Hematopoietic multipotent progenitor cell (in vitro differentiated cells): ENCODE measurements at regions not wholly inside any gene's neighbourhood (a gene's known extent, or its start where the extent isn't known, plus 50 kb on each side); places are given as distances from the start of the nearest gene placed in this dataset. TPM values are rescaled to one million over a fixed set of nuclear protein-coding genes. Genes with fewer than 3 reads are reported as not detected.
"Not testable (repeated sequence)": the region's sequence is repeated elsewhere in the genome, so short reads cannot be mapped to it uniquely, and the experiment has no call there.

ENCODE experiments used
- DNase-seq, 3 donors: peaks; one replicate each; pipeline ENCODE4 v3.0.0-alpha.2; 2011 to 2015; ENCODE audit warnings: low read depth in 2 of 3, low spot score in 2 of 3
- small RNA-seq: library from RNA; depleted of rRNA; stranded (forward); fragments of <200 nt; gene quantifications from one replicate; pipeline ENCODE3, GENCODE V24; 2012

DNA sequence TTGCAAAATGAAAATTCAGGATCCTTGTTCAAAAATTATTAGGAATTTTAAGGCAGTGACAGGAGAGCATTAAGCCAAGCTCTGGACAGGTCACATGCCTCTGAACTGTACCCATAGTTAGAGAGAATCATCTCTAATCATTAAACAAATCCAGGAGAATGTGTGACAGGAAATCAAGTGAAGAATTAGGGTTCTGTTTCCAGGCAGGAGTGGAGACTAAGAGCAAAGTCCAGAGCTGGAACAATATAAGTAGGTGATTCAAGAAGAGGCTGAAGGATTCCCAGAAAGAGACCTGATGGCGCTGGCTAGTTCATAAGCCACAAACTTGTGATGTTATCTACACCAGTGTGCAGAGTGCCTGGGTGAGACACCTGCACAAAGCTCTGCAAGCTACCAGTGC is 104.6 kb upstream of the PRKG2 start:
- no peak for DNase-seq

DNA sequence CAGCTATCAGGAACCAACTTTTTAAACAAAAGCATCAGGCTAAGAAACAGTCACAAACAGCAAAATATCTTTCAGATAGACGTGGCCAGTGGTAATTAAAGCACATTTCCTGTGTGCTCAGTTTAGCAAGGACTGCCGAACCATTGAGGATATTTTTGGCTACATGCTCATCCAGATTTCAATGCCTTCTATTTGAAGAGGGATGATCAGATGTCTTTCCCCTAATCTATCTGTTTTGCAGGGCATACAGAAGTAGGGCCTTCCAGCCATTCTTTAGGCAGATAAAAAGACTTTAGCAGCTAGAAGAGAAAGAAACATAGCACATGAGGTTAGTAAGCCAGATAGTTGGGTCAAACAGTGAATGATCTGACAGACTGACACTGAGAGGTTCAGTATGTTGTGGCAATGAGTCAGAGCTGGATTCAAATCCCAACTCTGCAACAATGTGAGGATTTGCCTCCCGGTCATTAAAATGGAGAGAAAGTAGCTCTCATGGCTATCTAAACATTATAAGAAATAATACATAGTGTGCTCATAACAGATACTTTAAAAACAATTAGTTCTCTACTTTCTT is 100.0 kb upstream of the PRKG2 start:
- no peak for DNase-seq

DNA sequence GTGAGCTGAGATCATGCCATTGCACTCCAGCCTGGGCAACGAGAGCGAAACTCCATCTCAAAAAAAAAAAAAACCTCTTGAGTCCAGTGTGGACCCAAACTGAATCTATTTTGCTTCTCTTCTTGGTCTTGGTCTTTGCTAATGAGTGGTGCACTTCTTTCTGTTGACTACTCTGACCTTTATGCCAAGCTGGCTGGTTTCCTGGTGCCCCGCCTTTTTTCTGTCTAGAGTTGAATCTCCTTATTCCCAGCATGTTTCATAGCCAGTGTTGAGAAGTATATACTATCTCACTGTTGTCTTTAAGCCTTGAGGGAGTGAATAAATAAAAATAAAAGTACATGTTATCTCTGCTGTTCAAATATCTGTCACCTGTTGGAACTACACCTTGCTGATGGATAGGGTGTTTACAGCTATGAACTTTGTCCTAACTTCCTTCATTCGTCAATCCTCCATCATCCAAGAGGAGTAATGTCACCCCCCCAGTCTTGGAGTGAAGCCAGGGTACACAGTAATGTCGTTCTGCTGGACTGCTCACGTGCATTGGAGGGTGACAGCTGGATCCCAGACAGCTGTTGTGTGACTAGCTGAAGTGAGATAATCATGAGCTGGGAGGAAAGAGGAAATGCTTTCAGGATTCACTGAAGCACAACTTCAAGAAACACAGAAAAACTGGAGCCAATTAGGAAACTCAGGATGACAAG is 99.3 kb upstream of the PRKG2 start:
- peak in 1 of 3 donors; percentile 40 for DNase-seq

DNA sequence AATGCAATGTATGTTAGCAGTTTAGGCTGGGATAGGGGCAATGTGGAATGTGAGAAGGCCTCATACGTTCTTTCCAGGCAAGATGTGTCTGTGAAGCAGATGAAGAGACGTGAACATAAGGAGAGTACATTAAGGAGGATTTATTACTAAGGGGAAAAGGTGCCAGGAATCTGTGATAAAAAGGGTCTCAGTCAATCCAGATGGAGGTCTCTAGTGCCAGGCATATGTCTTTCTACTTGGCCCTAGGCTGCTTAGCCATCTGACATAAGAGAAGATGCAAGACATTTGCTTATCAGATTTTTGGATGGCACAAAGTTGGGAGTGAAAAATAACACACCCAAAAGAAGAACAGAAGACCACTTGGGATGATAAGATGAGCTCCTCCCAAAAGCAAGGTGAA is 93.0 kb upstream of the PRKG2 start:
- DNase-seq = no peak

DNA sequence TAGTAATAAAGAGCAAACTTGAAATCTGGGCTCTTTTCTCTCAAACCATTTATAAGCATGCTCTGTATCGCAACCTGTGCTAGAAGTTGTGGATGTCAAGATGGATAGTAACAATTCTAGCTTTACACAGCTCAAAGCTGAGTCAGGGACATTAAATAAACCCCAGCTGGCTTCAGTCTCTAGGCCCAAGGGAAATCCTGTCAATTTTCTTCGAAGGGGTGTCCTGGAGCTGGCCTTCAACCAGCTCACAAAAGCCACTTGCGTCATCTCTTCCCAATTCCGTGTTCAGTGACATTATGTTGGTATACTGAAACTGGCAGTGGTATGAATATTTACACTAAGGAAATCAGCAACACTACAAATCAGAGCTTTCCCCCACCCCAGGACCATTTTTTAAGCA is 89.8 kb upstream of the PRKG2 start:
- no peak for DNase-seq

DNA sequence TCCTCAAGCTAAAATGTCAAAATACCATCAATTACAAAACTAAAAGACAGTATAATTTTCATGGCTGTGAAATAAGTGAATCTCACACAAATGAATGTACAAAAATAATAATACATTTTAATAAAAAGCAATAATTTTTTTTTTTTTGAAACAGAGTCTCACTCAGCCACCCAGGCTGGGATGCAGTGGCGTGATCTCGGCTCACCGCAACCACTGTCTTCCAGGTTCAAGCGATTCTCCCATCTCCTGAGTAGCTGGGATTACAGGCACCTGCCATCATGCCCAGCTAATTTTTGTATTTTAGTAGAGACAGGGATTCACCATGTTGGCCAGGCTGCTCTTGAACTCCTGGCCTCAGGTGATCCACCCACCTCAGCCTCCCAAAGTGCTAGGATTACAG is 85.3 kb upstream of the PRKG2 start:
- DNase-seq = not testable (repeated sequence)

DNA sequence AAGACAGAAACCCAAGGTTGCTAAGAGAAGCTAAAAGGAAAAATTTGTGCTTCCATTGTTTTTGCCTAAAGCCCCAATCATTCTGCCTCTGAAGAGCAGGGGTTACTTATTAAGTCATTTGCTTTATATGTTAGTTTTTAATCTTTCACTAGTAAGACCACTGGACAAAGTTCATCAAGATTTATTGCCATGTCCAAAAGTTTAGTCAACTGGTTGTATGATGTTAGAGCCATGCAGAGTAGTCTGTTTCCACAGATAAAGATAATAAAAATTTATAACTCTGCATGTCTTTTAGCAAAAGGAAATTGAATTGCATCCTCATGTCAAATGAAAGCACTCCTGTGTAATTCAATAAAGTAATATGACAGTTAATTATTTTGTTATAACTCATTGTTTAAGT is 75.8 kb upstream of the PRKG2 start:
- no peak for DNase-seq

DNA sequence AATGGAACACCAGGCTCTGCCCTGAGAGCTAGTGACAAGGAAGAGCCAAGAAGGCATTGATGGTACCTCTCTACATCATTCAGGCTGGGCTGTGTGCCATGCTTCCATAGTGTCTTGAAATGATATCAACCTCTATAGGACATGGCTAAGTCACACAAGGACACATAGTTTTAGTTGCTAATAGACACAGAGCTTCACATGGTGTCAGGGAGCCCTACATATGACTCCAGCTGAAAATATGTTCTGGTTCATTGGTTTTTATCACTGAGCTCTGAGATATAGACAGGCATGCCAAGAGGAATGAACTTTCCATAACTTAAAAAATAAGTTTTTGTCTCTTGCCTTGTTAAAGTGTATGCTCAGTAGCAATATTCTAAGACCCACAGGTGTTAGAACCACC is 72.1 kb upstream of the PRKG2 start:
- no peak for DNase-seq

DNA sequence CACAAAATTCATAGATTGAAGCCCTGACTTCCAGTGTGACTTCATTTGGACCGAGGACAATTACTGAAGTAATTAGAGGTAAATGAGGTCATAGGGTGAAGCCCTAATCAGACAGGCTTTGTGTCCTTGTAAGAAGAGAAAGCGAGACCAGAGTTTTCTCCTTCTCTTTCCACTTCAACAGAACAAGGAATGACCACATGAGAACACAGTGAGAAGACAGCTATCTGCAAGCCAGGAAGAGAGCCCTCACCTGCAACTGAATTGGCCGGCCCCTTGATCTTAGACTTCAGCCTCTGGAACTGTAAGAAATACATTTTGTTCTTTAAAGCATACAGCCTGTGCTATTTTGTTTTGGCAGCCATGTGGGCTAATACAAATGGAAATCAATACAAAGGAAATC is 67.1 kb upstream of the PRKG2 start:
- no peak for DNase-seq

DNA sequence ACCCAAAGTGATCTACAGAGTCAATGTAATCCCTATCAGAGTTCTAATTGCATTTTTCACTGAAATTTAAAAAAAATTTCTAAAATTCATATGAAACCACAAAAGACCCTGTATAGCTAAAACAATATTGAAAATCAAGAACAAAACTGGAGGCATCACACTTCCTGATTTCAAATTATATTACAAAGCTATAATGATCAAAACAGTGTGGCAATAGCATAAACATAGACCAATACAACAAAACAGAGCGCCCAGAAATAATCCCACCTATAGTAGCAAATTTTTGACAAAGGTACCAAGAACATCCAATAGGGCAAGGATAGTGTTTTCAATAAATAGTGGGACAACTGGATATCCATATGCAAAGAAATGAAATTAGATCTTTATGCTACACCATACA is 59.4 kb upstream of the PRKG2 start:
- DNase-seq = no peak

DNA sequence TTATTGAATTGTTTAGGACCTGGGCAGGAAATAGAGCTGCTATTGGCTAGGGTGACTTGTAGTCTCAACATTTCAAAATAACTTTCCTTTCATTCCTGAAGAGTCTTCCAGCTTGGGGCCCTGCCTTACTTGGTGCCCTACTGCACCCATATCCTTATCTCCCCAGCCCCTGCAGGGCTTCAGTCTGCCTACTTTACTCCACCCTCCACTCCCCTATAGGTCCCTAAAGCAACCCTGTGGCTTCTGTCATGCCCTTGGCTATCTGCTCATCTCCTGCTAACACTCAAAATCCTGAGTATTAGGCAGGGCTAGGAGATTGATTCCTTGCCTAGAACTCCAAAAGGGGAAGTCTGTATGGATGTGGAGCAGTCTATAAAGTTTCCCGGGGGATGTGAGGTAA is 57.6 kb upstream of the PRKG2 start:
- DNase-seq = no peak

Small RNA genes in the stretch of these regions (small RNA-seq; reads per million reads assigned to genes)
- gene RNU5A-2P = not detected
